Hematopoietic multipotent progenitor cell treated with erythropoietin and hydrocortisone succinate and interleukin-3 and kit ligand, for 17 days (in vitro differentiated cells): ENCODE measurements at regions not wholly inside any gene's neighbourhood (a gene's known extent, or its start where the extent isn't known, plus 50 kb on each side); places are given as distances from the start of the nearest gene placed in this dataset.
"Not testable (repeated sequence)": the region's sequence is repeated elsewhere in the genome, so short reads cannot be mapped to it uniquely, and the experiment has no call there.

ENCODE experiments used
- DNase-seq: peaks from one replicate; pipeline ENCODE4 v3.0.0-alpha.2; 2015; ENCODE audit warnings: low spot score

- DNase-seq = no peak
These were observed 1423.9 kb downstream of the BRD1 start for GRCh38 chr22:48403521-48404403.

- no peak for DNase-seq
These were observed 1425.1 kb downstream of the BRD1 start for GRCh38 chr22:48402591-48403031.

GRCh38 chr22:48401523-48401922, 1426.2 kb downstream of the BRD1 start:
- DNase-seq = not testable (repeated sequence)

GRCh38 chr22:48398181-48398905, 1429.3 kb downstream of the BRD1 start:
- DNase-seq = no peak

GRCh38 chr22:48397531-48398180, 1430.0 kb downstream of the BRD1 start:
- no peak for DNase-seq

- no peak for DNase-seq
These were observed 1430.7 kb downstream of the BRD1 start for GRCh38 chr22:48396785-48397530.

GRCh38 chr22:48396091-48396784, 1431.4 kb downstream of the BRD1 start:
- no peak for DNase-seq

GRCh38 chr22:48395201-48395600, 1432.5 kb downstream of the BRD1 start:
- DNase-seq = no peak

GRCh38 chr22:48394787-48395186, 1432.9 kb downstream of the BRD1 start:
- DNase-seq = no peak

GRCh38 chr22:48393885-48394284, 1433.8 kb downstream of the BRD1 start:
- DNase-seq = no peak

GRCh38 chr22:48393041-48393370, 1434.7 kb downstream of the BRD1 start:
- no peak for DNase-seq

GRCh38 chr22:48391820-48392219, 1435.9 kb downstream of the BRD1 start:
- no peak for DNase-seq

- DNase-seq = no peak
These were observed 1436.4 kb downstream of the BRD1 start for GRCh38 chr22:48391171-48391711.

GRCh38 chr22:48389916-48390315, 1437.8 kb downstream of the BRD1 start:
- no peak for DNase-seq

GRCh38 chr22:48382197-48382596, 1445.5 kb downstream of the BRD1 start:
- no peak for DNase-seq

GRCh38 chr22:48380016-48380665, 1447.5 kb downstream of the BRD1 start:
- DNase-seq = no peak

- no peak for DNase-seq
These were observed 1448.3 kb downstream of the BRD1 start for GRCh38 chr22:48379371-48379770.

- no peak for DNase-seq
These were observed 1449.0 kb downstream of the BRD1 start for GRCh38 chr22:48378673-48379072.

- no peak for DNase-seq
These were observed 1450.5 kb downstream of the BRD1 start for GRCh38 chr22:48376936-48377712.

- DNase-seq = no peak
These were observed 1451.2 kb downstream of the BRD1 start for GRCh38 chr22:48376428-48376827.
